ENCODE measurements at regions not wholly inside any gene's neighbourhood (a gene's known extent, or its start where the extent isn't known, plus 50 kb on each side); places are given as distances from the start of the nearest gene placed in this dataset.

DNA sequence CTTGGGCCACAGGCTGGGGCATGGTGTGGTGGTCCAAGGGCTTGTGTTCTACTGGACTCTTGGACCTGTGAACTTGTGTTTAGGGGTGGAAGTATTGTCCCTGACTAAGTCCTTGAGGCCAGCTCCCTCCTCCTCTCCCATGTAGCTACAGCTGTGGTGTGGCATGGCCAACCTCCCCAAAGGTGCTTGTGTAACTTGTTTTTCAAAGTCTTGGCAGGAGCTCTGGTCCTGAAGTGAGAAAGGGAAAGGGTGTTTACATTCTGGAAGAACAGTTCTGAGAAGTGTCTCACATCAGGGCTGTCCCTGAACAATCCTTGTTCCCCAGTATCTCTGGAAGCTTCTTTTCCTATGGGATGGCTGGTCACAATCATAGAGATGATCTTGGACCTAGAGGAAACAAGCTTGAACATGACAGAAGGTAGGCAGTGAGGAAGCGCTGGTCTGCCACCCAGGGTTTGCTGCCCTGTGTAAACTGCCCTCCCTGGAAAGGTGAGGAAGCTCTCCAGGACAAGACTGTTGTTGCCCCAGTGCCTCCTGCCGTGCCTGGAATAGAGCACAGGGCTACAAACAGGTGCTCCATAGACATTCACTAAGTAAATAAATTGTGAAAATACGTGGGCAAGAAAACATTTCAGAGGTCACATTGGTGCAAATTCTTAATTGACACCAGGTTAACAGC is 64.6 kb upstream of the KLF9 start:
- ChIA-PET CTCF (no interaction called here), POLR2A (no interaction called here)

DNA sequence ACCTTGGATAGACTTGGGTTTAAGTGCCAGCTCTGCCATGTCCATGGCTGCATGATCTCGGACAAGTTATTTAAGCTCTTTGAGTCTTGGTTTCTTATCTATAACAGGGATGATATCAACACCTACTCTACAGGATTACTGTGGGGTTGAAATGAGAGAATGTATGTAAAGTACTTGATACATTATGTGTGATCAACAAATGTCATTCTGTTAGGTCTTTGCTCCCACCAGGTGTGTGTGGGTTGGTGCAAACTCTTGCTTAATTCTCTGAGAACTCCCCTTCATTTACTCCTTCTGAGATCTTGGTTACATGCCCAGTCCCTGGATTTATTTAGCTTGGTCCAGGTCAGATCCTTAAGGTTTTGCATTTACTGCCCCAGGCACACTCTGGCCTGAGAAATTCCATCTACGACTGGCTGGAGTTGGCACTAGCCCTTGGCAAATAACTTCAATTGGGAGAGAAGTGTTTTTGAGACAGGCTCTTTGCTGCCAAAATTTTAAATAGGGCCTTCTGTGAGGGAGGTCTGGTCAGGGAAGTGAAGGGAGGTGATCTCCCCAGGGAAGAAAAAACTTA is 63.5 kb upstream of the KLF9 start:
- POLR2A ChIA-PET = no interaction called here
- CTCF ChIA-PET = no interaction called here

DNA sequence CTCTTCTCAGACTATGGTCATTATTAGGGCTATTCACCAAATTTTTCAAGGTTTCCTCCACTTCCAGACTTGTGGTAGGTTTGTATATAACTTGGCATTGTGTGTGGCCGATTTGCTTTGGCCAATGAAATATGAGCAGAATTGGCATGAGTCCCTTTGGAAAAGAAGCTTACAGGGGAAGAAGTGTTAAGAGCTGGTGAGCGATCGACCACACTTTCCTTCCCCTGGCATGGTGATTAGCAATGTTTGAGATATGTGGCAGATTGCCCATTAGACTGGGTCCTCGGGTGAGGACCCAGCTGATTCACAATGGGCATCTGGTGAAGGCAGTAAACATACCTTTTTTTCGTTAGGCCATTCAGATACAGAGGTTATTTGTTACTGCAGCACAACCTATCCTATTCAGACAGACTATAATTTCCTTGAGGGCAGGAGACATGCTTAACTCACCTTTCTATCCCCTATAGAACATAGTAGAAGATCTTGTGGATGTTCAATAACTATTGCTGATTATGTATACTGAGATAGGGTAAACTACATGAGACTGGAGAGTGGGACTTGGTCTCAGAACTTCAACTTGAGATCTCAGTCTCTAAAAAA is 62.8 kb upstream of the KLF9 start:
- ChIA-PET CTCF (no interaction called here), POLR2A (no interaction called here)

DNA sequence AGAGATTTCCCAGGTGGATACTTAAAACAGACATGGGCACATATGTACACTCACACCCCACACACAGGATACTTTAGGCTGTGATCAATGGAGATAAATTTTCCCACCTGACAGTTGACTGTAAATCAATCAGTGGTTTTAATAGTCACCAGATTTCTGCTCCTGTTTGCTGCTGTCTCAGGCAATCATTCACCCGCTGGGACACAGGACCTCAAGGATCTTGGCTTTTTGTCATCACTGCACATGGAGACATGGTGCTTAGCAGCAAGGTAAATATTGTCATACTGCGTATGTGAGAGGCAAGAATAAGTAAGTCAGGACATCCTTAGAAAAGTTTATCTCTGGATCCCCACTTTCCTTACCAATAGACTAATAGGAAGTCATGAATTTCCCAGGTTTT is 60.8 kb upstream of the KLF9 start:
- CTCF ChIA-PET = no interaction called here
- POLR2A ChIA-PET = no interaction called here

DNA sequence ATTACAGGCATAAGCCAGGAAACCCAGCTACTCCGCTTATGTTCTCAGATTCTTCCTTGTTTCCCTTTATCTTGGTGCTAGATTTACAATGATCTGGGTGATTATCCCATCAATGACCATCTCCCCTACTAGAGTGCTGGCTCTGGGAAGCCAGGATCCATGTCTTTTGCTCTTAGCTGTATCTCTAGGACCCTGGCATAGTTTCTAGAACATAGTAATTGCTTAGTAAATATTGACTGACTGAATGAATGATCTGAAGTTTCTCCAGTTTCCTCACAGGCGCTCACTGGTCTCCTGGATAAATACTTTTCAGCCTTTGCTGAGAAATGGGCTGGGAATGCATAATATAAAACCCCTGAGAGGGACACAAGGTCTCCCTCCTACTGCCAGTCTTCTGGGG is 60.0 kb upstream of the KLF9 start:
- ChIA-PET CTCF (interaction anchor here (0.7 kb wide), 1 partner anchor 765 kb away, joined by 3 read pairs; no protein-coding TSS in a partner anchor), POLR2A (no interaction called here)

DNA sequence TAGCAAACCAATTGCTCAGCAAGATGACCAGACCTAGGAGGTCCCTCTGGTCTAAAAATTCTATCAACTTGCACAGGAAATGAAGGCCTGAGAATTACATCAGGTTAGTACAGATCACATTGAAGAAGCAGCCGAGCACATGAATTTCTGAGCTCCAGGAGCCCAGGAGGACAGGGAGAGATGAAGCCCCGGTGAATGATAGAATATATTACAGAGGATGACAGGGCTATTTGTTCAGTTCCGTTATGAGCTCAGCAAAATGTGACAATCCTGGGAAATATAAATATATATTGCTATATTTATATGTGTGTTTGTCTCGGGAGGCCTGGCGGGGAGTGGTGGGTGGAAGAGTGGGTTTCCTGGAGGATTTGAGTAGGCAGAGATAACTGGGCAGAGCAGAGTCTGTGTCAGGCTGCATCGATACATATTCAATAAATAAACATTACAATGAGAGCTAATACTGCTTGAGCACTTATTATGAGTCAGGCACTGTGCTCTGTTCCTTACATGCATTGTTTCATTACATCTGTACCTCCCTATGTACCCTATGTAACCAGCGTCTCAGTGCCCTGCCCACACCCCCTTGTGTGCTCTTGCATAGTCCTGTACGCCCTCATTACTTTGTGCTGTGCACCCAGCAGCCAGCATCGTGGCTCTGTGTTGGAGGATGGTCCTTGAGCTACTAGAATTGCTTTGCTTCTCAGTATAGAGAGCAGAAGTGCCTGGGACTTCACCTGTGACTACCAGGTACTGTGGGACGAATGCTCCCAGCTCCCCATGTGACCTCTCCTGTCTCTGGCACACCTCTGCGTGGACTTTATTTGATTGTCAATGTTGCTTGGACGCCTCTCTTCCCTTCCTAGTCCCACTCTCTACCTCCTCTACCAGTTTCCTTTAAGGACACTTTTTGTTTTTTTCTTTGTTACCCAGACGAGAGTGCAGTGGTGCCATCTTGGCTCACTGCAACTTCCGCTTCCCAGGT is 58.1 kb upstream of the KLF9 start:
- POLR2A ChIA-PET = interaction anchor here (0.7 kb wide), 1 partner anchor 52 kb away, joined by 3 read pairs; no protein-coding TSS in a partner anchor

DNA sequence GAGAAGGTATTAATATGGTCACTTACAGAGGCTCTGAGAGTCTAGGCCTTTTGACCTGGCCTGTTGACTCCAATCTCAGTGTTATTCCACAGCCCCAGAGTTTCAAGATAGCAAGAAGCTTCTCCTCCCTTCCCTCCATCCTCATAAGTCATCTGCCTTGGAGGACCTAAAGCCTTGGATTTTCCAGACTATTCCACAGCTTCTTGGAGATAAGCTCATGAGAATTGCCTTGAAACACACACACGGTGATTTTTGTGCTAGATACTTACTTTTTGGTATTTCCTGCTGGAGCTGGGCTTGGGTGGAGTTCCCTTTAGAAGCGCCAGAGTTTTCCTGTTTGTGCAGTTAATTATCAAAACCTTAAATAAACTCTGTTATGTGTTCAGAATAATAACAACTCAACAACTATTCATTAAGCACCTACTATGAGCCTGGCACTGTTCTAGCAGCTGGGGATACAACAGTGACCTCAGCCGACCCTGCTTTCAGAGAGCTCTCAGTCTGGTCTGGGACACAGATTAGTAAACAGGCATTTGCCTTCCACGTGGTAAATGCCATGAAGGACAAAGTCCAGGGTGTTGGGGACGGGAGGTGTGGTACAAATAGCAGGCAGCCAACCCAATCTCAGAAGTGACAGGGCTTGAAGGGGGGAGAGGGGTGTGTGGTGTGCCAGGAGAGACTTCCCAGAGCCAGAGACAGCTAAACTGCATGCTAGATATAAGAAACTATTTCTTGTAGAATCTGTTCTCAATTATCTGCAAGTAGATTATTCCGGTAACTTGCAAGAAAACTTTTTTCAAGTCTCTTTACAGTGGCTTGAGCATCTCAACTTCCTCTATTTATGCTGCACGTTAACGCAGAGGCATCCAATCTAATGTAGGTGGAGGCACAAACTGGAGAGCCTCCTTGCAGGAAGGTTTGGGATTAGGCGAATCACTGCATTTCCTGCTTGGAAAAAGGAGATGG is 55.9 kb upstream of the KLF9 start:
- ChIA-PET CTCF (interaction anchor here (1.0 kb wide), 1 partner anchor 49 kb away, joined by 3 read pairs; no protein-coding TSS in a partner anchor), POLR2A (interaction anchor here (1.0 kb wide), 1 partner anchor 56 kb away, joined by 3 read pairs; the partner anchor contains the start of gene KLF9)

More for the DNA sequence above, 58.1 kb upstream of the KLF9 start:
- CTCF ChIA-PET = no interaction called here

DNA sequence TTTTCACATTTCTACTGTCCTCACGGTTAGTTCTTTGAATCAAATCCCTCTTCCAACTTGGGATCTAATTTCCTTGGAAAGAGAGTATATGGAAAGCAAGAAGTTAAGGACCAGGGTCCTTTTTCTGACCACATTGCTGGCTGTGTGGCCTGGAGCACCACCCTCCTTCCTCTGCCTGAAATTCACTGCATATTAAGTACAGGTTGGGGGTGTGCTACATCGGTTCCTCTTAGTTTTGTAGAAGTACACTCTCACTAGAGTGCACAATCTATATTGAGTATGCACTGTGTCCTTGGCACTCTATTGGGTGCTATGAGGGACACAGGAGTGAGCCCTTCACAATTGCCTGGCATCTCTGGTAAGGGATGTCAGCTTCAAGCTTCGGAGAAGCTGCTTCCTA is 53.8 kb upstream of the KLF9 start:
- ChIA-PET POLR2A (no interaction called here), CTCF (no interaction called here)

DNA sequence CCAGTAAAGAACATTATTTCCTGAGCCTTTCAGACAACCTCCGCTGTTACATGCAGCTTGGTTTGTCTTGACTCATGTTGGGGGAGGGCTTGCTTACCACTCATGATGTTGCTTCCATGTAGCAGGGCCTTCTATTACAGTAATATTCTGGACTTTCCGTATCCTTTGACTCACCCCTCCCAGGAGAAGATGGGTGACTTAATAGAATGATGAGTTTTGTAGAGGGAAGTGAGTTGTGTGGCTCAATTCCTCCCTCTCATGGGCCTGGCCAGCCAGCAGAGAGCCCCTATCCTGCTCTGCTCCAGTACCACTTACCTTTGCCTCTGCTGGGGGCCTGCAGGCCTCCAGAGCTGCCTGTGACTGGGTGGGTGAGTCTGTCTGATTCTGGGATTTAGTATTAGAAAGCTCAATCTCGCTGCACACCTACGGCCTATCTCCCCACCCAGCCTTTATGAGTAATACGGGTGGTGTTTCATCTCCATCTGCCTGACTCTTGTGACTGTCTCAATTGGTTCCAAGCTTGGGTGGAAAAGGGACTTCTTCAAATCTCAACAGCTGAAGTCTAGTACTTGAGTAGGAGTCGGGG is 52.6 kb upstream of the KLF9 start:
- ChIA-PET CTCF (interaction anchor here (0.5 kb wide), 1 partner anchor 30 kb away, joined by 3 read pairs; no protein-coding TSS in a partner anchor), POLR2A (no interaction called here)

DNA sequence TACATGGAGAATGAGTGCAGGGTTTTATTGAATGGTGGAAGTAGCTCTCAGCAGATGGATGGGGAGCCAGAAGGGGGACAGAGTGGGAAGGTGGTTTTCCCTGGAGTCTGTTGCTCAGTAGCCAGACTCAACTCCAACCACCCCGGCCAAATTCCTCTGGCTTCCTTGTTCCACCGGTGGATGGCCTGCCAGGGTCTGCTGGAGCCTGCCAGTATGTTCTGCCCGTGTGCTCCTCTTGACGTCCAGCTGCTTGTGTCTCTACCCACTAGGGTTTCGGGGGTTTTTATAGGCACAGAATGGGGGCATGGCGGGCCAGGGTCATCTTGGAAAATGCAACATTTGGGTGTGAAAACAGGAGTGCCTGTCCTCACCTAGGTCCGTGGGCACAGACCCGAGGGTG is 51.4 kb upstream of the KLF9 start:
- CTCF ChIA-PET = interaction anchor here (0.8 kb wide), 2 partner anchors 45 to 63 kb away, joined by 3 read pairs; no protein-coding TSS in a partner anchor

DNA sequence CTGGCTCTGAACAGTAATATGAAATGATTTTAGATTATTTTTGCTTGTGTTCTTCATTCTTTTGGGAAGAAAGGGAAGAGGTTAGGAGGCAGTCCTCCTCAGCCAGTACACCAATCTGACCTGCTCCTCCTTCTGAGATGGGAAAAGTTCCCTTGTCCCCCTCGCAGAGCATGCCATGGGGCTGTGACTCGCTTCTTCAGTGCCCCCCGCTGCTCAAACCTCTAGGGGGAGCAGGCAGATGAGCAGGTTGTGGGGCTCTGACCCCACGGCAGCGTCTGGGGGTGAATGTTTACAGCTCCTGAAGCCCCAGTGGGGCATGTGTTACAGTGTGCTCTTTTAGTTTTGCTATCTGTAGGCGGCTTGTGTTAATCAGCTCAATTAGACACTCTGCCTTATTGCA is 50.9 kb upstream of the KLF9 start:
- ChIA-PET CTCF (interaction anchor here (0.8 kb wide), 2 partner anchors 45 to 62 kb away, joined by 3 read pairs; no protein-coding TSS in a partner anchor), POLR2A (no interaction called here)

More for the DNA sequence above, 51.4 kb upstream of the KLF9 start:
- POLR2A ChIA-PET = no interaction called here

Measured in activated CD8-positive, alpha-beta memory T cell treated with anti-CD3 and anti-CD28 coated beads for 36 hours (primary cell).